Lower leg skin (tissue), 3 donors: ENCODE measurements at regions not wholly inside any gene's neighbourhood (a gene's known extent, or its start where the extent isn't known, plus 50 kb on each side); places are given as distances from the start of the nearest gene placed in this dataset.

ENCODE experiments used
- CTCF ChIP-seq, 3 donors: fragments of 450-650 bp; IDR thresholded peaks; one replicate each; pipeline ENCODE4 v1.5.1; 2016; ENCODE audit warnings: antibody characterized with exemption in 3 of 3, mild to moderate bottlenecking in 3 of 3, moderate library complexity in 2 of 3
- POLR2A ChIP-seq, 2 donors: fragments of 450-650 bp; IDR thresholded peaks; one replicate each; pipeline ENCODE4 v1.6.1; 2016 to 2017; ENCODE audit warnings: antibody characterized with exemption in 2 of 2, mild to moderate bottlenecking in 1 of 2, moderate library complexity in 1 of 2

GRCh38 chr2:215556979-215557378 lies 121.1 kb upstream of the FN1 start:
- TF ChIP-seq CTCF (IDR thresholded peaks at IDR 0.05) (no peak), POLR2A (IDR thresholded peaks at IDR 0.05) (no peak)
